DND-41 (cell line): ENCODE measurements at regions not wholly inside any gene's neighbourhood (a gene's known extent, or its start where the extent isn't known, plus 50 kb on each side); places are given as distances from the start of the nearest gene placed in this dataset.

Experiments
- ATAC-seq: fragments of 200-7000 bp; cut with Tn5 transposase; 3 replicates; pipeline ENCODE4 v1.9.1; 2021; ENCODE audit warnings: low read depth; ENCODE audit not compliant: insufficient read depth
- DNase-seq: peaks from one replicate; pipeline ENCODE4 v3.0.0-alpha.2; 2020
- H2AFZ ChIP-seq: 2 replicates; pipeline ENCODE4 v1.6.0; 2012; ENCODE audit warnings: low read depth, low read length
- H3K27ac ChIP-seq: 2 replicates; pipeline ENCODE4 v1.5.1; 2012; ENCODE audit warnings: low read length, inconsistent platforms
- H3K27me3 ChIP-seq: fragments of 200-600 bp; sonication (generic); 2 replicates; pipeline ENCODE4 v1.6.0; 2012; ENCODE audit warnings: low read length, mild to moderate bottlenecking, inconsistent platforms; ENCODE audit not compliant: insufficient read depth, poor library complexity
- H3K36me3 ChIP-seq: 2 replicates; pipeline ENCODE4 v1.5.1; 2012; ENCODE audit warnings: low read length, inconsistent platforms; ENCODE audit not compliant: insufficient read depth
- H3K4me1 ChIP-seq: 2 replicates; pipeline ENCODE4 v1.5.1; 2012; ENCODE audit warnings: mild to moderate bottlenecking, low read length; ENCODE audit not compliant: insufficient read depth
- H3K4me2 ChIP-seq: 2 replicates; pipeline ENCODE4 v1.6.0; 2012; ENCODE audit warnings: mild to moderate bottlenecking, moderate library complexity, low read length, inconsistent platforms; ENCODE audit not compliant: insufficient read depth
- H3K4me3 ChIP-seq, 2 experiments: fragments of 200-600 bp in 1 of 2; shearing (Covaris generic) in 1 of 2; 2 replicates each; pipeline ENCODE4 v1.5.1; 2012 to 2016; ENCODE audit warnings: inconsistent platforms in 2 of 2, low read length in 2 of 2, mild to moderate bottlenecking in 2 of 2, low read depth in 1 of 2, moderate library complexity in 1 of 2
- H3K79me2 ChIP-seq: 2 replicates; pipeline ENCODE4 v1.6.0; 2012; ENCODE audit warnings: low read length, inconsistent platforms; ENCODE audit not compliant: insufficient read depth
- H3K9ac ChIP-seq: 2 replicates; pipeline ENCODE4 v1.6.0; 2012; ENCODE audit warnings: low read depth, mild to moderate bottlenecking, inconsistent platforms, low read length, moderate library complexity
- H3K9me3 ChIP-seq: 2 replicates; pipeline ENCODE4 v1.5.1; 2012; ENCODE audit warnings: low read length, moderate library complexity, mild to moderate bottlenecking, inconsistent platforms; ENCODE audit not compliant: insufficient read depth, severe bottlenecking
- H4K20me1 ChIP-seq: 2 replicates; pipeline ENCODE4 v1.6.0; 2012; ENCODE audit warnings: low read length; ENCODE audit not compliant: insufficient read depth
- EZH2 ChIP-seq: IDR thresholded peaks from 3 replicates; pipeline ENCODE4 v1.6.1; 2012; ENCODE audit warnings: borderline replicate concordance, low read depth, mild to moderate bottlenecking, moderate library complexity, low read length, inconsistent platforms; ENCODE audit not compliant: severe bottlenecking
- TF ChIP-seq, protein P1 (sequence below): IDR thresholded peaks from 2 replicates; pipeline ENCODE4 v1.5.1; 2012; ENCODE audit warnings: borderline replicate concordance, low read length, moderate library complexity, mild to moderate bottlenecking; ENCODE audit not compliant: poor library complexity, severe bottlenecking; ENCODE audit errors: extremely low read depth

- H2AFZ ChIP-seq, result no peak overlapping the region
- no peak overlapping the region for H3K27ac ChIP-seq
- H3K27me3 ChIP-seq, result no peaks in the 10 kb centered on the region
- DNase-seq, result no peak
- no peaks in the 10 kb centered on the region for H3K79me2 ChIP-seq
- H3K4me3 ChIP-seq, result no peak overlapping the region
- H4K20me1 ChIP-seq, result no peaks in the 10 kb centered on the region
- ATAC-seq, result no peak
- H3K9ac ChIP-seq, result no peak overlapping the region
- TF ChIP-seq, protein P1, sequence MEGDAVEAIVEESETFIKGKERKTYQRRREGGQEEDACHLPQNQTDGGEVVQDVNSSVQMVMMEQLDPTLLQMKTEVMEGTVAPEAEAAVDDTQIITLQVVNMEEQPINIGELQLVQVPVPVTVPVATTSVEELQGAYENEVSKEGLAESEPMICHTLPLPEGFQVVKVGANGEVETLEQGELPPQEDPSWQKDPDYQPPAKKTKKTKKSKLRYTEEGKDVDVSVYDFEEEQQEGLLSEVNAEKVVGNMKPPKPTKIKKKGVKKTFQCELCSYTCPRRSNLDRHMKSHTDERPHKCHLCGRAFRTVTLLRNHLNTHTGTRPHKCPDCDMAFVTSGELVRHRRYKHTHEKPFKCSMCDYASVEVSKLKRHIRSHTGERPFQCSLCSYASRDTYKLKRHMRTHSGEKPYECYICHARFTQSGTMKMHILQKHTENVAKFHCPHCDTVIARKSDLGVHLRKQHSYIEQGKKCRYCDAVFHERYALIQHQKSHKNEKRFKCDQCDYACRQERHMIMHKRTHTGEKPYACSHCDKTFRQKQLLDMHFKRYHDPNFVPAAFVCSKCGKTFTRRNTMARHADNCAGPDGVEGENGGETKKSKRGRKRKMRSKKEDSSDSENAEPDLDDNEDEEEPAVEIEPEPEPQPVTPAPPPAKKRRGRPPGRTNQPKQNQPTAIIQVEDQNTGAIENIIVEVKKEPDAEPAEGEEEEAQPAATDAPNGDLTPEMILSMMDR, result no peak
- TF ChIP-seq EZH2, result no peak
- no peaks in the 10 kb centered on the region for H3K36me3 ChIP-seq
- H3K9me3 ChIP-seq, result no peaks in the 10 kb centered on the region
- H3K4me1 ChIP-seq, result no peaks in the 10 kb centered on the region
- no peak overlapping the region for H3K4me2 ChIP-seq
Measured at GRCh38 chrX:76931518-76931917, 504.0 kb downstream of the MAGEE1 start.

DNA sequence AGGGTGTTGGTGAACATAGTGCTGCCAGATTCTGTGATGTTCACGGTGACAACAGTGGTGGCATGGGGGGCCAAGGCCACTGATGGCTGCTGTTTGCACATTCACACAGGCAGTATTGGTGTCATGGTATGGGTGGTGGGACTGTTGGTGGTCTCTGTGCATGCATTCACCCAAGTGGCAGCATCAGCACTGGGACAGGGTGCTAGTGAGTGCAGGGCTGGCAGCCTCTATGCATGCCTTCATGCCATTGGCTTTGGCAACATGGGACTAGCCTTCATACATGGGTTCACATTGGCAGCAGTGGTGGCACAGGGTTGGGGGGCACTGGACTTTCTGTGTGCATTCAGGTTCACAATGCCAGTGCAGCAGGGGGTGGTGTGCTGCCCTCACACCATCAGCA, 489.7 kb upstream of the FGF16 start:
- no peaks in the 10 kb centered on the region for H3K9me3 ChIP-seq
- no peak overlapping the region for H3K4me3 ChIP-seq
- H3K9ac ChIP-seq, result no peak overlapping the region
- H3K27me3 ChIP-seq, result no peaks in the 10 kb centered on the region
- TF ChIP-seq, protein P1, result no peak
- no peak for TF ChIP-seq EZH2
- H3K36me3 ChIP-seq, result no peaks in the 10 kb centered on the region
- H4K20me1 ChIP-seq, result no peaks in the 10 kb centered on the region
- no peak overlapping the region for H3K27ac ChIP-seq
- DNase-seq (no peak), ATAC-seq (no peak)
- H3K4me2 ChIP-seq, result no peak overlapping the region
- H2AFZ ChIP-seq, result no peak overlapping the region
- no peaks in the 10 kb centered on the region for H3K4me1 ChIP-seq
- H3K79me2 ChIP-seq, result no peaks in the 10 kb centered on the region

GRCh38 chrX:76971393-76972376, 475.5 kb upstream of the FGF16 start:
- H3K4me2 ChIP-seq, result no peak overlapping the region
- H3K36me3 ChIP-seq, result no peaks in the 10 kb centered on the region
- H3K9ac ChIP-seq, result no peak overlapping the region
- DNase-seq (no peak), ATAC-seq (no peak)
- H3K27me3 ChIP-seq, result no peaks in the 10 kb centered on the region
- H2AFZ ChIP-seq, result no peak overlapping the region
- H3K79me2 ChIP-seq, result no peaks in the 10 kb centered on the region
- H4K20me1 ChIP-seq, result no peaks in the 10 kb centered on the region
- TF ChIP-seq EZH2, result no peak
- H3K4me3 ChIP-seq, result no peak overlapping the region
- H3K27ac ChIP-seq, result no peak overlapping the region
- no peaks in the 10 kb centered on the region for H3K9me3 ChIP-seq
- H3K4me1 ChIP-seq, result no peaks in the 10 kb centered on the region

DNA sequence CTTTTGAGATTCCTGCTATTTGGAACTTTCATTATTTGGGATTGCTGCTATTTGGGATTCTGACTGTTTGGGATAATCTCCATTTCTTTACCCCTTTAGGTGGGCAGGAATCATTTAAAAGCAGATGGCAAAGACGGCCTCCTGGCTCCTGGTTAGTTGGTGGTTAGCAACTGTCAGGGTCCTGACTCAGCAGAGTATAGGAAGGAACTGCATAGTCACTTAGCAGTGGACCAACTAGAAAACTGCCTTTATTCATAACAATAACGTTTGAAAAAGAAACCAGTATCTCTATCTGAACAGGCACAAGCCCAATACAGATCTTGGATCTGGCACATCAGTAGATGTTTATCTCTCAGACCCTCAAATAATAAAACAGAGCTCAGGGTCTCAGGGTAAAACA, 469.7 kb upstream of the FGF16 start:
- no peak overlapping the region for H3K27ac ChIP-seq
- no peak overlapping the region for H3K9ac ChIP-seq
- no peaks in the 10 kb centered on the region for H3K27me3 ChIP-seq
- TF ChIP-seq EZH2, result no peak
- TF ChIP-seq, protein P1, result no peak
- DNase-seq (no peak), ATAC-seq (no peak)
- H3K4me2 ChIP-seq, result no peak overlapping the region
- H4K20me1 ChIP-seq, result no peaks in the 10 kb centered on the region
- no peaks in the 10 kb centered on the region for H3K4me1 ChIP-seq
- H3K79me2 ChIP-seq, result no peaks in the 10 kb centered on the region
- no peak overlapping the region for H3K4me3 ChIP-seq
- no peaks in the 10 kb centered on the region for H3K9me3 ChIP-seq
- H3K36me3 ChIP-seq, result no peaks in the 10 kb centered on the region
- no peak overlapping the region for H2AFZ ChIP-seq
